ENCODE measurements at regions not wholly inside any gene's neighbourhood (a gene's known extent, or its start where the extent isn't known, plus 50 kb on each side); places are given as distances from the start of the nearest gene placed in this dataset.

GRCh38 chrX:114095789-114096188, 488.1 kb upstream of the HTR2C start:
- CTCF ChIA-PET (ENCODE audit: low intra/inter-chr PET ratio), result no interaction called here
- Histone ChIP-seq H3K9me3 (replicated peaks; ENCODE audit: control insufficient read depth, insufficient read depth, low read depth, low read length) (no peaks in the 10 kb centered on the region; the same call in 1 of the 2 replicates), H3K4me2 (ENCODE audit: insufficient read depth, low read length) (no peak overlapping the region), H3K27ac (ENCODE audit: extremely low read depth, low read depth, low read length) (no peak overlapping the region), H3K79me2 (ENCODE audit: control insufficient read depth, insufficient read depth, low read length) (no peaks in the 10 kb centered on the region), H2AFZ (ENCODE audit: low read depth, low read length) (no peak overlapping the region), H4K20me1 (replicated peaks; ENCODE audit: control insufficient read depth, insufficient read depth, low read length) (no peaks in the 10 kb centered on the region), H3K4me3 (no peak overlapping the region), H3K27me3 (ENCODE audit: control insufficient read depth in 2 of 2, insufficient read depth in 2 of 2, low read length in 2 of 2) (no peaks in the 10 kb centered on the region), H3K4me1 (replicated peaks in 1 of 2; ENCODE audit: control insufficient read depth in 2 of 2, insufficient read depth in 2 of 2, low read length in 2 of 2) (no peaks in the 10 kb centered on the region), H3K9ac (ENCODE audit: insufficient read depth in 1 of 2, low read depth in 2 of 2, low read length in 2 of 2) (no peak overlapping the region), H3K9me1 (ENCODE audit: control insufficient read depth, insufficient read depth, low read length) (no peaks in the 10 kb centered on the region), H3K36me3 (ENCODE audit: control insufficient read depth, insufficient read depth, low read length) (no peaks in the 10 kb centered on the region)
- TF ChIP-seq MAFG (tag; conservative IDR thresholded peaks at IDR 0.05) (0 out of 2 replicates have a peak, but pooled peaks have one; percentile 30), CXXC5 (CRISPR knock-in tag; IDR thresholded peaks at IDR 0.05) (no peak), C11orf30 (IDR thresholded peaks at IDR 0.05; ENCODE audit: low read depth) (peak; percentile 23; the same call in 1 of the 2 replicates), GTF2E2 (tag; IDR thresholded peaks at IDR 0.05) (no peak), ZNF561 (CRISPR knock-in tag; conservative IDR thresholded peaks at IDR 0.05) (no peak), ASH1L (IDR thresholded peaks at IDR 0.05; ENCODE audit: borderline replicate concordance, low read depth, partially characterized antibody) (no peak), FOXM1 (IDR thresholded peaks at IDR 0.05; ENCODE audit: low read depth) (no peak), FOXM1 (CRISPR knock-in tag; IDR thresholded peaks at IDR 0.05; ENCODE audit: low read depth) (no peak), ZNF316 (IDR thresholded peaks at IDR 0.05) (peak; percentile 72)
- FAIRE-seq (no peak), ATAC-seq (no peak), DNase-seq (ENCODE audit: extremely low read depth in 1 of 4, low spot score in 3 of 4) (no peak)
- POLR2A ChIA-PET, result interaction anchor here (0.7 kb wide), 1 partner anchor 20 kb away, joined by 3 read pairs; no protein-coding TSS in a partner anchor
- WGBS (ENCODE audit: insufficient coverage, low coverage, missing lambda C conversion rate), result 0% methylated on average over 3 of the region's 3 CpGs
- in situ Hi-C loops (cut with MboI) (no loop called here), intact Hi-C loops (cut with micrococcal nuclease) (no loop called here)
- no TSS peak for BruUV-seq (replicated peaks)

All from K562 (cell line).